Mammary epithelial cell (primary cell): ENCODE measurements at regions not wholly inside any gene's neighbourhood (a gene's known extent, or its start where the extent isn't known, plus 50 kb on each side); places are given as distances from the start of the nearest gene placed in this dataset.
"Not testable (repeated sequence)": the region's sequence is repeated elsewhere in the genome, so short reads cannot be mapped to it uniquely, and the experiment has no call there.

Source experiments
- EZH2 ChIP-seq: IDR thresholded peaks from 2 replicates; pipeline ENCODE4 v1.6.1; 2012; ENCODE audit warnings: low read length, inconsistent platforms, borderline replicate concordance
- TF ChIP-seq, protein P1 (sequence below), 2 donors: IDR thresholded peaks in 1 of 2; conservative IDR thresholded peaks in 1 of 2; 2 replicates each; pipeline ENCODE4 v1.5.1; 2011 to 2012; ENCODE audit warnings: inconsistent platforms in 2 of 2, low read length in 2 of 2, mild to moderate bottlenecking in 2 of 2, control low read depth in 1 of 2, low read depth in 1 of 2; ENCODE audit not compliant: insufficient read depth in 1 of 2; ENCODE audit errors: extremely low read depth in 1 of 2

DNA sequence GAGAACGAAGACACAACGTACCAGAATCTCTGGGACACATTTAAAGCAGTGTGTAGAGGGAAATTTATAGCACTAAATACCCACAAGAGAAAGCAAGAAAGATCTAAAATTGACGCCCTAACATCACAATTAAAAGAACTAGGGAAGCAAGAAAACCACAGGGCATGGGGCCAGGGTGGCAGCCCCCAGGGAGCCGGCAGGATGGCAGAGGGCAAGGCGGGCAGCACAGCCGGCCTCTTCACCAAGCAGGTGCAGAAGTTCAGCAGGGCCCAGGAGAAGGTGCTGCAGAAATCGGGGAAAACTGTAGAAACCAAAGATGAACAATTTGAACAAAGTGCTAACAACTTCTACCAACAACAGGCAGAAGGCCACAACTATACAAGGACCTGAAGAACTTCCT, 99.1 kb downstream of the HNRNPD start:
- TF ChIP-seq, protein P1, sequence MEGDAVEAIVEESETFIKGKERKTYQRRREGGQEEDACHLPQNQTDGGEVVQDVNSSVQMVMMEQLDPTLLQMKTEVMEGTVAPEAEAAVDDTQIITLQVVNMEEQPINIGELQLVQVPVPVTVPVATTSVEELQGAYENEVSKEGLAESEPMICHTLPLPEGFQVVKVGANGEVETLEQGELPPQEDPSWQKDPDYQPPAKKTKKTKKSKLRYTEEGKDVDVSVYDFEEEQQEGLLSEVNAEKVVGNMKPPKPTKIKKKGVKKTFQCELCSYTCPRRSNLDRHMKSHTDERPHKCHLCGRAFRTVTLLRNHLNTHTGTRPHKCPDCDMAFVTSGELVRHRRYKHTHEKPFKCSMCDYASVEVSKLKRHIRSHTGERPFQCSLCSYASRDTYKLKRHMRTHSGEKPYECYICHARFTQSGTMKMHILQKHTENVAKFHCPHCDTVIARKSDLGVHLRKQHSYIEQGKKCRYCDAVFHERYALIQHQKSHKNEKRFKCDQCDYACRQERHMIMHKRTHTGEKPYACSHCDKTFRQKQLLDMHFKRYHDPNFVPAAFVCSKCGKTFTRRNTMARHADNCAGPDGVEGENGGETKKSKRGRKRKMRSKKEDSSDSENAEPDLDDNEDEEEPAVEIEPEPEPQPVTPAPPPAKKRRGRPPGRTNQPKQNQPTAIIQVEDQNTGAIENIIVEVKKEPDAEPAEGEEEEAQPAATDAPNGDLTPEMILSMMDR (conservative IDR thresholded peaks at IDR 0.05 in 1 of 2, IDR thresholded peaks at IDR 0.05 in 1 of 2; ENCODE audit: extremely low read depth in 1 of 2, insufficient read depth in 1 of 2, low read depth in 1 of 2, low read length in 2 of 2) = not testable (repeated sequence)
- not testable (repeated sequence) for TF ChIP-seq EZH2
